NCI-H1105 treated with DMSO at 0.1 percent for 48 hours (cell line): ENCODE measurements at regions not wholly inside any gene's neighbourhood (a gene's known extent, or its start where the extent isn't known, plus 50 kb on each side); places are given as distances from the start of the nearest gene placed in this dataset.
A peak's percentile ranks its signal among the peaks of the same experiment; 100 is the strongest.
"Not testable (repeated sequence)": the region's sequence is repeated elsewhere in the genome, so short reads cannot be mapped to it uniquely, and the experiment has no call there.

Source experiments
- DNase-seq: peaks from one replicate; lab custom pipeline; 2025; lab: John Stamatoyannopoulos, UW

DNA sequence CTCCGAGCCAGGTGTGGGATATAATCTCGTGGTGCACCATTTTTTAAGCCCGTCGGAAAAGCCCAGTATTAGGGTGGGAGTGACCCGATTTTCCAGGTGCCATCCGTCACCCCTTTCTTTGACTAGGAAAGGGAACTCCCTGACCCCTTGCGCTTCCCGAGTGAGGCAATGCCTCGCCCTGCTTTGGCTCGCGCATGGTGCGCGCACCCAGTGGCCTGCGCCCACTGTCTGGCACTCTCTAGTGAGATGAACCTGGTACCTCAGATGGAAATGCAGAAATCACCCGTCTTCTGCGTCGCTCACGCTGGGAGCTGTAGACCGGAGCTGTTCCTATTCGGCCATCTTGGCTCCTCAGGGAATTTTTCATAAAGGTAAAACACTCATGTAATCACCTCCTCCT is 63.9 kb downstream of the RWDD3 start:
- not testable (repeated sequence) for DNase-seq

DNA sequence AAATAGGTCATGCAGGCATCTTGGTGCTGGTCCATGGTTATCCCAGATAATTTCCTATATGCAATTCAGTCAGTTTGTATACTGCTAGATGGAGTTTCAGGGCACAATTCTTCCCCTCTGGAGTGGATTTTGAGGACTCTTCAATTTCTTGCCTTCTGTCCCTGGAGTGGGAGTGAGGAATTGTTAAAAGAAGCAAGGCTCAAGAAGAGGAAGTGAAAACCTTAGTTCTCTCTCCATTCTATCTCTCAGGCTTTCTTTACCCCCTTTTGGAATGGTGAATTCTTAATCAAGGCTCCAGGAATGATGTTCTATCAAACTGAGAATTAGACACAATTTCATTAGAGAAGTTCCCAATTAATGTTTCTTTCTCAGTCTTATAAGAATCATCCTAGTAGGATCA is 67.1 kb downstream of the RWDD3 start:
- DNase-seq, result no peak

DNA sequence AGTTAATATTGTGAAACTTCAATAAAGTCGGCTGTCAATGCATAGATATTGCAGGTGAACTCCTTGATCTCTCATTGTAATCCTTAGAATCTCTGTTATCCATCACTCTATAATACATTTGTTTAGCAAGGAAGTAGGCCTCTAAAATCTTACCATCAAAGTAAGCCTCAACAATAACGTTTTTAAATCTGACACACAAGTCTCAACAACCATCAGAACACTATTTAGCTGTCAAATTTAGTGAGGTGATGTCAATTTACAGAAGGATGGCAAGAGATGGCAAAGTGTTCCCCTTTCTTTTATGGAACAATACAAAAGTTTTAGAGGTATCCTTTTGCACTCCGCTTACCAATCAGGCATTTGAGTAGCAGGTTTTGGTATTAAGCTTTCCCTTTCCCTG is 67.6 kb downstream of the RWDD3 start:
- no peak for DNase-seq

DNA sequence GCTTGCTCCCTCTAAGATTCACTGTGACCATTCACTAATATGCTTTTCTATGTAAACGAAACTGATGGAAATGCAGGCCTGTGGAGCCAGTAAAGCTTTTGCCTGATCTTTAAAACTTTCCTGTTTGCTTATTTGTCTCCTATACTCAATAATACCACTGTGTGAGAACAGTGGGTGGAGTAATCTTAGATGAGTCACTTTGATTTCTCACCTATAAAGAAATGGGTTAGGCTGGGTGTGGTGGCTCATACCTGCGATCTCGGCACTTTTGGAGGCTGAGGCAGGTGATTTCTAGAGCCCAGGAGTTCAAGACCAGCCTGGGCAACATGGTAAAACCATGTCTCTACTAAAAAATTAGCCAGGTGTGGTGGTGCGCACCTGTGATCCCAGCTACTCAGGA is 70.8 kb downstream of the RWDD3 start:
- no peak for DNase-seq

DNA sequence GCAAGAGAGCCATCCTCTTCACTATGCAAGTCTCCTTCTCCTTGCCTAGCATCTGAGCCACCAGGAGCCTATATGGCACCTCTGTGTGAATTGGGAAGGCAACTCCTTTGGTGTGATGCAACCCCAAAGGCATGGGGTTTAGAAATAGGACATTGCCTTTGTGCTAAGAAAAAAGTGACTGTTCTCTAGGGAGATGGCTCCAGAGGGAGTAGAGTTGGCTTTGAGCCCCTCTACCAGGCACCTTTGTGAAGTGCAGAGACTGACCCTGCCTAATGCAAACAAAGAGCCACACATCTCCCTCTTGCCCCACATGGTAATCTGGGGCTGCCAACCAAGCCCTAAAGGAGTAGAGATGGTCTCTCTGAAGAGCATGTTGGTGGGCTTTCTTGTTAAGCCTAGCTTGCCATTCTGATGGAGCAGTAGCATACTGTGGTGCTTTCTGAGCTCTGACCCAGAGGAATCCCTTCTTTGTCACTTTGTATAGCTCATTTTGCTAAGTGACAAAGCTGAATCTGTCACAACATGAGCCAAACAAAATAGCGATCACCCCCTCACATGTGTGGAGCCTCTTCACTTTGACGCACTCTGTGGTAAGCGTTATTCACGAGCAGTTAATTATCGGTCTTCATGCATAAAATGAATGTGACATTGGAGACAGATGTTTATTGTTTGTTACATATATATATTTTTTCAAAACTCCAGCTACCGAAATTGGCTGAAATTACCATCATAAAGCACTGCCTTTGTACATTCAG is 74.4 kb downstream of the RWDD3 start:
- no peak for DNase-seq

DNA sequence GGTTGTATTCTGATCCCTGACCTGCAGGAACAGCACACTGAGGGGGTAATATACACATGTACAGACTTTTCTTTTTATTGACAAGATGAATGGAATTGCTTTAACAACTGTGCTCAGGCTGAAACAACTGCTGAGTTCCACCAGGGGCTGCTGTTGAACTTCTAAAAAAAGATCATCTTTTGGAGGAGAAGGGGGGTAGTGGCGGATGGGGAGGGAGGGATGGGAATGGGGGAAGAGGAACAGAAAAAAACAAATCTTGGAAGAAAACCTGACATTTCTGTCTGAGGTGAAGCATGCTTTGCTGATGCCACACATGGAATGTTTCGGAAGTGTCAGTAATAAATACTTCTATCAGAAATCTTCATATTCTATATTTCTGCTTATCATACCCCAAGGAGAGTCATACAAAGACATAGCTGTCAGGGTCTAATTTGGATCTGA is 75.0 kb downstream of the RWDD3 start:
- peak; percentile 42 for DNase-seq

DNA sequence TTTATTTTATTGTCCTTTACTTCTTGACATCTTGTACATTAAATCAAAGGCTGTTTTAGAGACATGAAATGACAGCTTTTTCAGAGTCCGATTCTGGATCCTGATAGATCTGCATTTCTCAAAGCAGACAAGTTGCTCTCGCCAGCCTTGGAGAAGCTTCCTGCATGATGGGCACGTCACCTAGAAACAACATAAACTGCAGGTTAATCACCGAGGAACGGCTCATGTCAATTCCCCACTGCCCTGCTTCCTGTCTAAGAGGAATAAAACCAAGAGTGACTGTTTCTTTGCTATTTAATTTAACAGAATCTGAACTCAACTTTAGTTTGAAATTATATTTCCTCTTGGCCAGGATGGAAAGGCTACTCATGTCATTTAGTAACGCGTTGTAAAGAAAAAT is 77.0 kb downstream of the RWDD3 start:
- no peak for DNase-seq

DNA sequence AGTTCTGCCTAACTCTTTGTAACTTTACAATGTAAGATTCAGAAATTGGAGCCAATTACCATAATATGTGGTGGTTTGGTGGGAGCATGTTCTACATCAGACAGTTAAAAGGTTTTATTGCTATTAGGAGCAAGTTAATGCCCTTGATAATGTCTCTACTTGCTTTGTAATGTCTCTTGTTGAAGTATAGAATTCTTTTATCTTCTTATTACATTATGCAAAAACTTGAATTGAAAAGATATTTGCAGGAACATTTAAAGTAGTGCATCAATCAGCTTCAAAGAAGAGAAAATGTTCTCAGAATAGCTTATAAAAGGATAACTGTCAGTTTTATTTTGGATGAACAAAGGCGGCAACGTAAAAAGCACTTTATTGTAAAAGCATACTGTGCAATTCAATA is 77.8 kb downstream of the RWDD3 start:
- DNase-seq, result no peak

DNA sequence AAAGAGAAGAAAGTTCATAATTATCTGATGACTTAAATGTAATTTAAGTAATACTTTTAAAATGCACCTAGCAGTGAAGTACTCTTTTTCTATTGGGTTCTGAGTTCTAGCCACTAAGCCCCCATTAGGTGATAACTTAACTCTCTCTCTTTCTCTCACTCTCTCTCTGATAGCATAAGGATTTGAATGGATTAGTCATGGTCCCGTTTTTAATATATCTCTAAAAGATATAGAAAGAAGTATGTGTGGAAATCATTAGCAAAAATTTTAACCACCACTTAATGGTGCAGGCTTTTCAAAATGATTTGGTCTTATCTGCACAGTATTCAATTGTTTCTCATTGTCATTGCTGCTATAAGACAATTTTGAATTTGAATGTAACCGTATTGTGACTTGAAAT is 78.2 kb downstream of the RWDD3 start:
- DNase-seq, result no peak

DNA sequence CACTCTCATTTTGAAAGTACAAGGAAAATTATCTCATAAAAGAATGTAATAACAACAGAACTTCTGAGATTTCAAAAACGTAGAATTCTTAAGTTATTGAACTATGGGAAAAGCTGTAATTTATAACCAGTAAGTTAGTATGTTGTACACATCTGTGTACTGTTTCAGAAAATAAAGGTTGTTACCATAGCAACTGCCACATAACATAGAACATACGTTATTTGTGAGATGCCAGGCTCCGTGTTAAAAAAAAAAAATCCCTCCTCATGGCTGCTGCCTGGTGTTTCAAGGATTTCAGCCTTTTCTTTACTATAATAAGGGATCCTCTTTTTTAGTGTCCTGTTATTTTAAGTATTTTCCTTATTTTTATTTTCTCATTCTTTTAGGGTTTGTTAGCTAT is 79.5 kb downstream of the RWDD3 start:
- no peak for DNase-seq

DNA sequence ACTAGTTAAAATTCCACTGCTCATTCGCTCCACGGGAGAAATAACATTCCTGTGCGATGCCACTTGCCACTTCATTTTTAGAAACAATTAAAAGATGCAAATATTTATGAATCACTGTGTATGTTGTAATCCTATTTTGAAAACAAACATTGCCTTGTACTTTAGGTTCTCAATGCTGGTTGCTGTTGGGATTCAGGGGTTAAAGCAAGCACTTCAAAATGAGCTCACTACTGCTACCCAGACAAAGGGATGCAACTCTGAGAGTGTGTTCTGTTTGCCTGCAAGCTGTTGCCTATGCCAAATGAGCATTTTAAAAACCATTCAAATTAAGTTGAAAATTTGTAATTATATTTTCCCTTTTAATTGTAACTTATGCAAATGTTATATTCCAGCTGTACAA is 87.5 kb downstream of the RWDD3 start:
- DNase-seq, result no peak

DNA sequence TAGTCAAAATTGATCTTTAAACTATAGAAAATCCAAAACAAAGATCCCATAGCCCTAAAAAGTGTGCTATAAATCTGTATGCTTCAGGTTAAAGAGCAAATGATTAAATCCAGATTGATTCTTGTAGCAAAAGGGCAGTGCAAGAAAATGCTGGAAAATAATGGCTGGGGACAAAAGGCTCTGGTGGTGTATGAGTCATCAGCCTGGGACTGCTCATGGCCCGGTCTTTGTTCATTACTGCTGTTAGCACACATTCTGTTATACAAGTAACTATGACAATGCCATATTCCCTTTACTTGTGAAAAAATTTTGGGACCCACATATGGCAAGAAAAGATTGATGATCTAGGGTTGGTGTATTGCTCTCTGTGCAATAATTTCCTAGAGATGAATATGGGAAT is 89.1 kb downstream of the RWDD3 start:
- DNase-seq, result no peak

DNA sequence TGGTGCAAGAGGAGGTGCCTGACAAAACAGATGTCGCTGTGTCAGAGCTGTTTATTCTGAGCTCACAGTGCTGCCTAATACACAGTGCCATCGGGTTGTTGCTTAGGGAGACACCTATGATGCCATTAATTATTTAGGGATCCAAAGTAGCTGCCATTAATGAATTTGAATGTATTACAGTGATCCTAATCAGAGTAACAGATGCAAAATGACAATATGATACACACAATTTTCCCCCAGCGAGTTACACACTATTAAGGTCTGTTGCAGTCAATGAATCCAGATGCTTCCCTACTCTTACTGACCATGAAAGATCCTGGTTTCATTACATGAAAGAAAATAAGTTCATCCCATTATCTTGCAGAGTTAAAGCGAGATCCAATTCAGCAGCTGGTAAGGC is 91.3 kb downstream of the RWDD3 start:
- DNase-seq, result no peak

DNA sequence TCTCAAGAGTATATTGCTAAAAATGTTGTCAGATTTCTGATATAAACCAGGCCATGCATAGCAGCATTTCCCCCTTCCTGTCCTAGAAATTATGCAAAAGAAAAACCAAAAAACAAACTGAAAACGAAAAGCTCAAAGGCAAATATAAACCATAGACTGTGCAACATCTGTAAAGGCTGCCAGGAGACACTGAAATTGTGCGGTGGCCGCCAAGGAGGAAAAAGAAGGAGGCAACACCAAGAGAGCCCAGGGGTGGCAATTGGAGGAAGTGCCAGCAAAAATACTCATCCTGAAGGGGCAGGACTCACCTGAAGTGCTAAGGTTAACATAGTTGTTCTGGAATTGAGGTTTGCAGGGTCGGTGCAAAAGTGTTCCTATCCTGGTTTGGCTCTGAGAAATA is 92.0 kb downstream of the RWDD3 start:
- DNase-seq, result no peak

DNA sequence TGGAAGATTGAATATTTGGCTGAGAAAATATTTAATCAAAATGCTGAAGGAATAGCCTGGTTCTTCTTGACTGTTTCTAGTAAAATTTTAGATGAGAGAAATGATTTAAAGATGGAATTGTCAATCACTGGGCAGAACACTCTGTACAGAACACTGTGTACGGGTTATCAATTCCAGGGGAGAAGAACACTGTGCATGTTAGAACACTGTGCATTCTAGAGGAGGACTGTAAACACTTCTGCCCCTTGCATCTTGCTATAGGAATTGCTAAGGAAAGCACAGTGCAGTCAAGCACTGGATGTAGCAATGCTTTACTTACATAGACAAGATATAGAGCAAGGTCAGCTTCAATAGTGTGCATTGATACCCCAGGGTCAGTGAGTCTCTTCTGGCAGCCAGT is 98.7 kb downstream of the RWDD3 start:
- DNase-seq, result no peak

DNA sequence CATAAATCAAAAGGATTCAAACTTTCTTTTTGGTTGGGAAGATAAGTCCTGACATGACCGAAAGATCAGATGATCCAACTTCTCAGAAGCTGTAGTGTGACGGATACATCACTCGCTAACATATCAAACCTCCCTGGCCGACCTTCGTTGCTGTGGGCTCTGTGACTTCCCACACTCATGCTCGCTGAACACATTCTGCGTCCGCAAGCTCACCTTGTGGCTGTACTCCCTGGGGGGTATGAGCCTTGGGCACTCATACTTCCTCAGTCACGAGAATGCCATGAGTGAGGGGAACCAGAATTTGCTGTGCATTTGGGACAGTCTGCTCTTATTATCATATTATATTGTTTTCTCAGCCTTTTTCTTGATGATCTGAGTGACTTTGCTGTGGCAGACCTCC is 105.4 kb downstream of the RWDD3 start:
- no peak for DNase-seq

DNA sequence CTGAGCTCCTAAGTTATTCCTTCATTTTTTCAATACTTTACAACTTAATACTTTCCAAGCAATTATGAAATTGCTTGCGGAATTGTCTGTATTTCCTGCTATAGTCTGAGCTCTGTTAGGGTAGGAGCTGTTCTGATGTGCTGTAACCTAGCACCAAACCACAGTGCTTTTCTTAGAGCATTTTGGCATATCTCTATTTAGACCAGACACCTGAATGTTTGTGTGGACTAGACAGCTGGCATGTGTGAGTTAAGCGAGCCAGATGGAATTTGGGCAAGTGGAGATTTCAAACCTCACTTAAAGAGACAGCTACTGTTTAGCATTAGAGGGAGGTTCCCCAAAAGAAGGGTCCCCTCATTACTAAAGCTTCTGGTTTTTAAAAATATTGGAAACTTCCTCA is 106.1 kb downstream of the RWDD3 start:
- DNase-seq, result no peak

DNA sequence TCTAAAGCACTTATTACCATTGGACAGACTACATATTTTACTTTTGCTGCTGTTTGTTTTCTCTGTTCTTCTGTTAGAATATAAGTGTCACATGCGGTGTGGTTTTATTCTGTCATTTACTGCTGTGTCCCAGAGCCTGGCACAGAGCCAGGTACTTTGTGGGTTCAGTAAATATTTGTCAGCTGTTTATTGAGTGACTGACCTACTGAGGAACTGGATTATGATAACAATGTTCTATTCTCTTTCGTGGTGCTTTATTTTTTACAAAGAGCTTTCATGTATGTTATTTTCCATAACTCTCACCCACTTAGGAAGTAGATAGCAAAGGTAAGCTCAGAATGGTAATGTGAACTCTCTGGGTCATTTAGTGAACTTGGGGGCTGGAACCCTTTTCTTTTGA is 118.8 kb downstream of the RWDD3 start:
- peak; percentile 98 for DNase-seq

DNA sequence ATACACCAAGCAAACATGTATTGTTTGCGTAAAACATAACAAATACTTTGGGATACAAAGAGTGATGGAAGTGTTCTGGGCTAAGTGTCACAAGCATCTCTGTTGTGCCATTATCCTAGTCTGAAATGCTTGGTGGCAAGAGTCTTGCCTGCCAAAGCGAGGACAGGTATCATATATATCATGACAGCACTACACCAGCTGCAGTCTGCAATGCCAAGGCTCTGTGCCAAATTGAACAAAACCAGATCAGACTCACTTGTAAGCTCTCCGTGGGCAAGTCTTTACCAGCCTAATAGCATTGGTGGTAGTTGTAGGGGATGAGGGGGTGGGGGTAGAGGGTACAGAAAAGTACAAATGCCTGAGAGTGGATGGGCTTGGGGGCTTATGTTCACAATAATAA is 119.2 kb downstream of the RWDD3 start:
- DNase-seq, result peak; percentile 98

DNA sequence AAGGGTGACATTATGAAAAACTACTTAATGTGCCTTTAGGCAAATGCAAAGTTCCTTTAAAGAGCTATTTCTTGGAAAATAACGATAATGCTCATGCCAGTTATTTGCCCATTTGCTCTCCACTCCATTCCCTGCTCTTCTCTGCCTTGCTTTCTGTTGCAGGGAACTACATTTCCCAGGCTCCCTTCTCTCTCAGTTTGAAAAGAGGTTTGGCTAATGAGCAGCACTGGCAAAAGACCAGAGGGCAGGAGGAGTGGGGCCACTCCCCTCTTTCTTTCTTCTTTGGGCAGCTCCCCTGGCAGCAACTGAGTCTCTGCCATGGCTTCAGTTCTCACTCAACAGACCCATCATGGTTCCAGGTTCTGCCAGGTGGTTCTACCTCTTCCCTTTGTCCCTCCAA is 130.5 kb downstream of the RWDD3 start:
- DNase-seq, result no peak

DNA sequence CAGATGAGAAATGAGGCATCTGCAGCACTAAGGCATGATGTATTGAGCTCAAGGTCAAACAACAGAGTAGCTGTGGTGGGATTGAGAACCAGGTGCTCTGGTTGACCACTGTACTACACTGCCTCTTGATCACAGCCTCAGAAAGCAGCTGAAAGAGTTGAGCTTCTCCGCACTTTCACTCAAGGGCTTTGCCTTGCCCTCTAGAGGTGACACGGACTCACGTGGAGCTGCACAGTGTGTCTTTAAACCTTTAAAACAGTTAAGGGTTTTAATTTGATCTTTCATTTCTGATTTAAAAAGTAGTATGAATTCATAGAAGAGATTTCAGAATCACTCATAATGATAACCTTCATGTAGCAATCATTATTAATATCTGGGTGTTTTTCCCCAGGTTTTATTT is 132.5 kb downstream of the RWDD3 start:
- no peak for DNase-seq

DNA sequence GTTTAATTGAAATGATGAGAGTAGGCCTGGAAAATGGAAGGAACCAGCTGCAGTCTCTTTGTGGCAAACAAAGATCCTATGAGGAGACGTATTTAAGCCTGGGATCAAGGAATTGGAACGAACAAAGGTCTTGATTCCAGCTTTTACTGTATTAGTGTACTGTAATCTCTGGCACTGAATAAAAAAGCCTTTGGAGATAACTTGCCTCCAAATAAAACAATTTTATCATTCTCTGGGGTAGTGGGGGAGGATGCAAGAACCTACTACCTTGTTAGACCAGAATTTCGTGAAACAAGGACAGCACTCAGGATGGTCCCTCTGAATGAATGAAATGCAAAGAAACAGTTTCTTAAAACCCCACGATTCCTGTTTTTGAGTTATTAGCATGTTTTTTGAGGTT is 134.2 kb downstream of the RWDD3 start:
- DNase-seq, result no peak

DNA sequence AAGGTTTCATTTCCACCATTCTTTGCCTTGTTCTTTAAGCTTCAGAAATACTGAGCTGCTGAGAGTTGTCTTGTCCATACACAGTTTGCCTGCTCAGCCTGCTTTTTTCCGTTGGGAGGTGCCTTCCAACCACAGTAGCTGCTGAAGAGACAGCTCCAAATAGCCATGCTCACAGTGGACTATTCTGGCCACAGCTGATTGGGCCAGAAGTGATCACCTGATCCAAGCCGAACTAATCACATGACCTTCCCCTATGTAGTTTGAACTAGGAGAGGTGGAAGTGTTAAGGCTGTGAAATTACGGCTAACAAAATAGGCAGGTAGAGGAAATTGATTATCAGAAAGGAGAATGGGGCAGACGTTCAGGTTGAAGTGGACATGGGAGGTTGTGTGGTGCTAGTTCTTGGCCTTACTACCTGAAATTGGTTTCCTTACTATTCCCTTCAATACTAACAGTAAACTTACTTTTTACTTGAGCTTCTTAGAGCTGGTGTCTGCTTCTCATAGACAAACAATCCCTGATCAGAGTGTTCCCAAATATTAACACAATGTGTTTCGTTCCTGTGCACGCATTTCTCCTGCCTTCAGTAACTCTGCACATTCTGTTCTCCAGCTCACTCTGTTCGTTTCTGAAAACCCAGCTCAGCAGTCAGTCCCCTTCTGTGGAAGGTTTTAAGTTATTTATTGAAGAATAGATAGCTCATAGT is 136.1 kb downstream of the RWDD3 start:
- no peak for DNase-seq
